ENCODE measurements at regions not wholly inside any gene's neighbourhood (a gene's known extent, or its start where the extent isn't known, plus 50 kb on each side); places are given as distances from the start of the nearest gene placed in this dataset.

DNA sequence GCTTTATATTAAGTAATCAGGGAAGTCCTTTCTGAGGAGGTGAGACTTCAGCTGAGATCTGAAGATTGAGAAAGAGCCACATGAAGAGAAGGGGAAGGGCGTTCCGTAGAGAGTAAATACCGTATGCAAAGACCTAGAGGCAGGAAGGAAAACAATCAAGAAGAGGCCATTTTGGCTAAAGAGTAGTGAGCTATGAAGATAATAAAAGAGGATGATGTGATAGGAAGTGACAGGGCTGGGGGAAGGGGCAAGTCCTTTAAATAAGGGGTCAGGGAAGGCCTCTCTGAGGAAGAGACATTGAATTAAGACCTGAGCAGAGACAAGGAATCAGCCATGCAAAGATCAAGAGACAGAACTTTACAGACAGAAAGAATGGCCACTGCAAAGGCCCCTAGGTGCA lies 86.2 kb downstream of the ZIC3 start:
- TF ChIP-seq TARDBP (IDR thresholded peaks at IDR 0.05; ENCODE audit: borderline replicate concordance) (no peak), CTCF (IDR thresholded peaks at IDR 0.05 in 2 of 3, conservative IDR thresholded peaks at IDR 0.05 in 1 of 3; ENCODE audit: control insufficient read depth in 2 of 3, extremely low read depth in 1 of 3, insufficient read depth in 1 of 3, low read depth in 3 of 3, low read length in 3 of 3) (no peak), JUND (IDR thresholded peaks at IDR 0.05; ENCODE audit: low read depth, low read length) (no peak), DPF2 (IDR thresholded peaks at IDR 0.05) (no peak), POLR2AphosphoS5 (IDR thresholded peaks at IDR 0.05; ENCODE audit: low read length) (no peak), EZH2 (IDR thresholded peaks at IDR 0.05; ENCODE audit: borderline replicate concordance, control insufficient read depth, low read depth, low read length) (no peak), ZNF274 (IDR thresholded peaks at IDR 0.05; ENCODE audit: insufficient read depth, insufficient read length) (no peak), EED (IDR thresholded peaks at IDR 0.05; ENCODE audit: low read depth) (no peak), ATF7 (IDR thresholded peaks at IDR 0.05; ENCODE audit: low read depth) (no peak), NRF1 (conservative IDR thresholded peaks at IDR 0.05; ENCODE audit: low read depth, low read length) (no peak), YY1 (IDR thresholded peaks at IDR 0.05; ENCODE audit: low read depth, low read length) (no peak), USF2 (IDR thresholded peaks at IDR 0.05; ENCODE audit: borderline replicate concordance, low read depth, low read length) (no peak)

All from GM12878 (cell line).